ENCODE measurements at regions not wholly inside any gene's neighbourhood (a gene's known extent, or its start where the extent isn't known, plus 50 kb on each side); places are given as distances from the start of the nearest gene placed in this dataset.

DNA sequence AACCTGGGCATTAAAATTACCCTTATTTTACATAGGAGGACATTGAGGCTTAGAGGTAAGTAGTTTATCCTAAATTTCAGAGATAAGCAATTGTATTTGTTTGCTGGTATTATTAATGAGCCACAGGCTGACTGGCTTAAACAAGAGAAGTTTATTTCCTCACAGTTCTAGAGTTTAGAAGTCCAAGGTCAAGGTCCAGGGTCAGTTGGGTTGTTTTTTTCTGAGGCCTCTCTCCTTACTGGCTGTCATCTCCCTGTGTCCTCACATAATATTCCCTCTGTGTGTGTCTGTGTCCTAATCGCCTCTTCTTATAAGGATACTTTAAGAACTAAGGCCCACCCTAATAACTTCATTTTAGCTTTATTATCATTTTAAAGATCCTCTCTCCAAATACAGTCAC lies 294.9 kb upstream of the ATP5MC3 start:
- no peak overlapping the region for H3K27ac ChIP-seq (ENCODE audit: low read depth, low read length, poor library complexity, severe bottlenecking)
- TF ChIP-seq, protein P1, sequence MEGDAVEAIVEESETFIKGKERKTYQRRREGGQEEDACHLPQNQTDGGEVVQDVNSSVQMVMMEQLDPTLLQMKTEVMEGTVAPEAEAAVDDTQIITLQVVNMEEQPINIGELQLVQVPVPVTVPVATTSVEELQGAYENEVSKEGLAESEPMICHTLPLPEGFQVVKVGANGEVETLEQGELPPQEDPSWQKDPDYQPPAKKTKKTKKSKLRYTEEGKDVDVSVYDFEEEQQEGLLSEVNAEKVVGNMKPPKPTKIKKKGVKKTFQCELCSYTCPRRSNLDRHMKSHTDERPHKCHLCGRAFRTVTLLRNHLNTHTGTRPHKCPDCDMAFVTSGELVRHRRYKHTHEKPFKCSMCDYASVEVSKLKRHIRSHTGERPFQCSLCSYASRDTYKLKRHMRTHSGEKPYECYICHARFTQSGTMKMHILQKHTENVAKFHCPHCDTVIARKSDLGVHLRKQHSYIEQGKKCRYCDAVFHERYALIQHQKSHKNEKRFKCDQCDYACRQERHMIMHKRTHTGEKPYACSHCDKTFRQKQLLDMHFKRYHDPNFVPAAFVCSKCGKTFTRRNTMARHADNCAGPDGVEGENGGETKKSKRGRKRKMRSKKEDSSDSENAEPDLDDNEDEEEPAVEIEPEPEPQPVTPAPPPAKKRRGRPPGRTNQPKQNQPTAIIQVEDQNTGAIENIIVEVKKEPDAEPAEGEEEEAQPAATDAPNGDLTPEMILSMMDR (conservative IDR thresholded peaks at IDR 0.05; ENCODE audit: low read depth, low read length), result no peak
- no peak for TF ChIP-seq EZH2 (IDR thresholded peaks at IDR 0.05; ENCODE audit: borderline replicate concordance, low read depth, low read length, poor library complexity, severe bottlenecking)
- no peak overlapping the region for H3K4me3 ChIP-seq (ENCODE audit: low read depth, low read length, poor library complexity, severe bottlenecking)
- CTCF ChIA-PET, result no interaction called here
- no TSS peak for BruUV-seq (replicated peaks)
- H3K9me3 ChIP-seq (ENCODE audit: low read depth, low read length, poor library complexity, severe bottlenecking), result no peaks in the 10 kb centered on the region
- POLR2A ChIA-PET (ENCODE audit: low non-redundant PET), result no interaction called here
- DNase-seq (ENCODE audit: low spot score), result no peak
- H3K27me3 ChIP-seq (replicated peaks; ENCODE audit: insufficient read depth, low read depth, low read length, poor library complexity), result no peaks in the 10 kb centered on the region
- no peaks in the 10 kb centered on the region for H3K36me3 ChIP-seq (ENCODE audit: insufficient read depth, low read length, poor library complexity, severe bottlenecking)
- intact Hi-C loops (cut with micrococcal nuclease; ENCODE audit: unreplicated experiment), result no loop called here
- H3K4me1 ChIP-seq (ENCODE audit: insufficient read depth, low read length, poor library complexity, severe bottlenecking), result no peaks in the 10 kb centered on the region

DNA sequence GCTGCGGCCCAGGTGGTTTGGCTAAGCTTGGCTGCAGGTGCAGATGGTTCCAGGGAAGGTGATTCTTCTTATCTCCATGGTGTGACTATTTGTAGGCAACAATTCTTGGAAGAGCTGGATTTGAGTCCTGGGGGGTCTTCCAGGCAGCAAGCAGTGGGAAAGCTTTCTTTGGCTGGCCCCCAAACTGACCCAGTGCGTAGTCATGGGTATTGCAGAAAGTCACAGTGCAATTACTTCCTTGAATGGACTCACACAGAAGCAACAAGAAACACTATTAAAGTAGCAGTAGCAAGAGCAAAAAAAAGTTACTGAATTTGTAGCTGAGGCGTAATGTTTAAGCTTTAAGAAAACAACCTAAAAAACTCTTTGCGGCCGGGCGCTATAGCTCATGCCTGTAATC lies 293.6 kb upstream of the ATP5MC3 start:
- Histone ChIP-seq H3K4me3 (ENCODE audit: low read depth, low read length, poor library complexity, severe bottlenecking) (no peak overlapping the region), H3K36me3 (ENCODE audit: insufficient read depth, low read length, poor library complexity, severe bottlenecking) (no peaks in the 10 kb centered on the region), H3K9me3 (ENCODE audit: low read depth, low read length, poor library complexity, severe bottlenecking) (no peaks in the 10 kb centered on the region), H3K4me1 (ENCODE audit: insufficient read depth, low read length, poor library complexity, severe bottlenecking) (no peaks in the 10 kb centered on the region), H3K27ac (ENCODE audit: low read depth, low read length, poor library complexity, severe bottlenecking) (no peak overlapping the region), H3K27me3 (replicated peaks; ENCODE audit: insufficient read depth, low read depth, low read length, poor library complexity) (no peaks in the 10 kb centered on the region)
- ChIA-PET CTCF (no interaction called here), POLR2A (ENCODE audit: low non-redundant PET) (no interaction called here)
- intact Hi-C loops (cut with micrococcal nuclease; ENCODE audit: unreplicated experiment), result no loop called here
- no peak for DNase-seq (ENCODE audit: low spot score)
- no TSS peak for BruUV-seq (replicated peaks)
- TF ChIP-seq, protein P1 (conservative IDR thresholded peaks at IDR 0.05; ENCODE audit: low read depth, low read length), result no peak
- no peak for TF ChIP-seq EZH2 (IDR thresholded peaks at IDR 0.05; ENCODE audit: borderline replicate concordance, low read depth, low read length, poor library complexity, severe bottlenecking)

DNA sequence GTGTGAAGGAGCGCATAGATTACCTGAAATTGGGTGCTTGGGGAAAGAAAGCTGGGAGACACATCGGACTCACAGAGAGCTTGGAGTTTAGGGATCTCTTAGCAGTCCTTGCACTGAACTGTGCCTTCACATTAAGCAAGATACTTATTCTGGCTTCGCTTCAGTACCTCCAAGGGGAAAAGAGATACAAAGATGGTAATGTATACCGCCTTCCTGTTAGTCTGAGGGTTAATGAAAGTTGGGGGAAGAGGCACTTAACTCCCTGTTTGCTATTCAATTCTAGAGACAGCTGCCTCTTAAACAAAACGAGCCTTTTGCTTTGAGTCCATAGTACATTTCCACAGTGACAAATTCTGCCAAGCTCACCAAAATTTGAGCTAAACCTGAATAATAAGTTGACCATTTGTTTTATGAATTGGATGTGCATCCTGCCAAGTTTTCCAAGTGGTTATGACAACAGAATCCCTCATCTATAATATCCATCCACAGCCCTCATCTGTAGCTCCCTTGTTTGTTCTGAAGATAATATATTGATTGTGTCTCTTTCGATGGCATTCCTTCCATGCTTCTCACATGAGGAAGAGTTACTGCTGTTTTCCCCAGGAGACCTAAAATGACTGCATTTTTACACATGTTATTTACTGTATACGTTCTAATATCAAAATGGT lies 287.1 kb upstream of the ATP5MC3 start:
- no peak for TF ChIP-seq EZH2 (IDR thresholded peaks at IDR 0.05; ENCODE audit: borderline replicate concordance, low read depth, low read length, poor library complexity, severe bottlenecking)
- TF ChIP-seq, protein P1 (conservative IDR thresholded peaks at IDR 0.05; ENCODE audit: low read depth, low read length), result no peak
- Histone ChIP-seq H3K27ac (ENCODE audit: low read depth, low read length, poor library complexity, severe bottlenecking) (no peak overlapping the region), H3K9me3 (ENCODE audit: low read depth, low read length, poor library complexity, severe bottlenecking) (no peaks in the 10 kb centered on the region), H3K4me3 (ENCODE audit: low read depth, low read length, poor library complexity, severe bottlenecking) (no peak overlapping the region), H3K27me3 (replicated peaks; ENCODE audit: insufficient read depth, low read depth, low read length, poor library complexity) (no peaks in the 10 kb centered on the region), H3K36me3 (ENCODE audit: insufficient read depth, low read length, poor library complexity, severe bottlenecking) (no peaks in the 10 kb centered on the region), H3K4me1 (ENCODE audit: insufficient read depth, low read length, poor library complexity, severe bottlenecking) (no peaks in the 10 kb centered on the region)
- DNase-seq (ENCODE audit: low spot score), result peak; percentile 13
- CTCF ChIA-PET, result no interaction called here
- intact Hi-C loops (cut with micrococcal nuclease; ENCODE audit: unreplicated experiment), result no loop called here
- POLR2A ChIA-PET (ENCODE audit: low non-redundant PET), result no interaction called here
- BruUV-seq (replicated peaks), result no TSS peak

All from A673 (cell line).